ENCODE measurements at regions not wholly inside any gene's neighbourhood (a gene's known extent, or its start where the extent isn't known, plus 50 kb on each side); places are given as distances from the start of the nearest gene placed in this dataset.
A peak's percentile ranks its signal among the peaks of the same experiment; 100 is the strongest.

GRCh38 chr13:44869167-44869566 lies 120.1 kb downstream of the NUFIP1 start:
- POLR2A ChIA-PET, result no interaction called here
- no peak overlapping the region for H3K9ac ChIP-seq (ENCODE audit: insufficient read depth, low read depth, low read length)
- no peak for DNase-seq (ENCODE audit: low spot score)
- no peak overlapping the region for H2AFZ ChIP-seq (ENCODE audit: low read length)
- H3K36me3 ChIP-seq (replicated peaks in 1 of 2; ENCODE audit: control insufficient read depth in 1 of 2, insufficient read depth in 2 of 2, low read length in 2 of 2), result no peaks in the 10 kb centered on the region
- CTCF ChIA-PET (ENCODE audit: low intra/inter-chr PET ratio, low total read pairs), result no interaction called here
- WGBS (ENCODE audit: low lambda C conversion rate), result 21% methylated on average over 7 of the region's 7 CpGs
- no peaks in the 10 kb centered on the region for H3K9me3 ChIP-seq (ENCODE audit: low read length)
- H4K20me1 ChIP-seq (ENCODE audit: insufficient read depth, low read length), result no peaks in the 10 kb centered on the region
- ATAC-seq, result no peak
- no peak overlapping the region for H3K4me2 ChIP-seq (ENCODE audit: low read depth, low read length)
- in situ Hi-C loops (cut with HindIII; ENCODE audit: extremely low pct_ligation_motif_present, low pct_unique_long_range_greater_than_20kb), result no loop called here
- H3K79me2 ChIP-seq (ENCODE audit: insufficient read depth, low read length), result no peaks in the 10 kb centered on the region
- H3K4me1 ChIP-seq (ENCODE audit: insufficient read depth, low read length), result peaks cover 11% of the 10 kb centered on the region; the same call in 1 of the 2 replicates
- no peak for FAIRE-seq
- no peaks in the 10 kb centered on the region; a peak in 1 of 5 replicates for H3K27me3 ChIP-seq (ENCODE audit: control insufficient read depth in 1 of 2, insufficient read depth in 2 of 2, low read length in 2 of 2)
- no peak overlapping the region for H3K27ac ChIP-seq (ENCODE audit: extremely low read length, insufficient read depth, low read length)
- no peak overlapping the region for H3K4me3 ChIP-seq (replicated peaks in 1 of 3; ENCODE audit: insufficient read depth in 1 of 3, low read depth in 2 of 3, low read length in 3 of 3)
- intact Hi-C loops (cut with micrococcal nuclease; ENCODE audit: unreplicated experiment), result no loop called here
- BruUV-seq (replicated peaks), result no TSS peak
- TF ChIP-seq HIVEP1 (CRISPR knock-in tag; IDR thresholded peaks at IDR 0.05) (no peak), THRA (CRISPR knock-in tag; IDR thresholded peaks at IDR 0.05; ENCODE audit: borderline replicate concordance) (peak; percentile 17; the same call in 1 of the 2 replicates), NR2F1 (CRISPR knock-in tag; IDR thresholded peaks at IDR 0.05) (0 out of 4 replicates have a peak, but pooled peaks have one; percentile 16 to 31), NR2F6 (IDR thresholded peaks at IDR 0.05) (peak; percentile 41; the same call in 1 of the 2 replicates), NR2F6 (CRISPR knock-in tag; IDR thresholded peaks at IDR 0.05) (0 out of 2 replicates have a peak, but pooled peaks have one; percentile 52), KLF15 (CRISPR knock-in tag; IDR thresholded peaks at IDR 0.05; ENCODE audit: borderline replicate concordance) (no peak), GRHL1 (CRISPR knock-in tag; conservative IDR thresholded peaks at IDR 0.05) (no peak), SNAPC2 (CRISPR knock-in tag; IDR thresholded peaks at IDR 0.05) (no peak), ZNF280D (CRISPR knock-in tag; IDR thresholded peaks at IDR 0.05) (no peak), RAD21 (CRISPR knock-in tag; IDR thresholded peaks at IDR 0.05) (no peak), ZNF121 (CRISPR knock-in tag; IDR thresholded peaks at IDR 0.05) (peak; percentile 94), ZNF512 (CRISPR knock-in tag; IDR thresholded peaks at IDR 0.05) (no peak), HNF1B (CRISPR knock-in tag; IDR thresholded peaks at IDR 0.05) (no peak), SNAI1 (CRISPR knock-in tag; IDR thresholded peaks at IDR 0.05; ENCODE audit: borderline replicate concordance) (no peak), TAF15 (IDR thresholded peaks at IDR 0.05; ENCODE audit: low read depth, low read length, poor library complexity, severe bottlenecking) (no peak), ZMYM4 (CRISPR knock-in tag; IDR thresholded peaks at IDR 0.05) (no peak)
